ENCODE measurements at regions not wholly inside any gene's neighbourhood (a gene's known extent, or its start where the extent isn't known, plus 50 kb on each side); places are given as distances from the start of the nearest gene placed in this dataset.
A peak's percentile ranks its signal among the peaks of the same experiment; 100 is the strongest.

DNA sequence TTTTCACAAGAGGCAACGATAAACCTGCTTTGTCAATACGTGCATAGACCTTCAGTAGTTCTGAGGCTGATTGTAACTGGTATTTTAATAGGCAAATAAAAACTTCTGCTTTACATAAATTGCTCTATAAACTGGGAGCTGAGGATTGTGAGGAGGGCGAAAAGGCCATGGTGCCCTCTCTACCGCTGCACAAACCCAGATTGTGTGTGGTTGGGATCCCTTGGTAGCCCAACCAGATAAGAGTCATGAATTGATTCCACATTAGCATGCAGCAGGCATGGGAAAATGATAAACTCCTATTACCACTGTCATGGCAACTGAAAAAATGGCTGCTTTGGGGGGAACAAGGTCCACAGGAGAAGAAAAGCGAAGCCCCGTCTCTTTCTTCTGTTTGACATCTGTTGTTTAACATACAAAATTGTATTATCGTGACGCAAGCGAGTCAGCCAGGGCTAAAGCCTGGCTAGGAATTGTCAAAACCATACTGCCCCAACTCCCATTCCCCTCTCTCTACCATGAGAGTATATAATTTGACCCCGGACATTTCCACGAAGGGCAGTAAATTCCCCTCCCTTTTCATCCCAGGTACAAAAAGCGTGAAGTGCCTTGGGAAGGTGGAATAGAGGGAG lies 157.8 kb upstream of the SALL4 start:
- DNase-seq (ENCODE audit: low read depth in 1 of 2, low spot score in 1 of 2): no peak
- no peaks in the 10 kb centered on the region for H3K27me3 ChIP-seq
- no peaks in the 10 kb centered on the region for H3K4me1 ChIP-seq (ENCODE audit: low read depth)
- H3K4me3 ChIP-seq: no peak overlapping the region
- TF ChIP-seq CTCF (IDR thresholded peaks at IDR 0.05; ENCODE audit: low read depth, low read length): no peak
- H3K27ac ChIP-seq: no peak overlapping the region
- no peaks in the 10 kb centered on the region for H3K36me3 ChIP-seq
- no peaks in the 10 kb centered on the region for H3K9me3 ChIP-seq (ENCODE audit: low read depth)

GRCh38 chr20:51959066-51959542 lies 156.8 kb upstream of the SALL4 start:
- peak in 1 of 2 donors; percentile 55 for DNase-seq (ENCODE audit: low read depth in 1 of 2, low spot score in 1 of 2)
- H3K4me3 ChIP-seq: no peak overlapping the region
- no peaks in the 10 kb centered on the region for H3K36me3 ChIP-seq
- H3K27ac ChIP-seq: no peak overlapping the region
- H3K27me3 ChIP-seq: no peaks in the 10 kb centered on the region
- no peaks in the 10 kb centered on the region for H3K9me3 ChIP-seq (ENCODE audit: low read depth)
- no peak for TF ChIP-seq CTCF (IDR thresholded peaks at IDR 0.05; ENCODE audit: low read depth, low read length)
- H3K4me1 ChIP-seq (ENCODE audit: low read depth): no peaks in the 10 kb centered on the region

DNA sequence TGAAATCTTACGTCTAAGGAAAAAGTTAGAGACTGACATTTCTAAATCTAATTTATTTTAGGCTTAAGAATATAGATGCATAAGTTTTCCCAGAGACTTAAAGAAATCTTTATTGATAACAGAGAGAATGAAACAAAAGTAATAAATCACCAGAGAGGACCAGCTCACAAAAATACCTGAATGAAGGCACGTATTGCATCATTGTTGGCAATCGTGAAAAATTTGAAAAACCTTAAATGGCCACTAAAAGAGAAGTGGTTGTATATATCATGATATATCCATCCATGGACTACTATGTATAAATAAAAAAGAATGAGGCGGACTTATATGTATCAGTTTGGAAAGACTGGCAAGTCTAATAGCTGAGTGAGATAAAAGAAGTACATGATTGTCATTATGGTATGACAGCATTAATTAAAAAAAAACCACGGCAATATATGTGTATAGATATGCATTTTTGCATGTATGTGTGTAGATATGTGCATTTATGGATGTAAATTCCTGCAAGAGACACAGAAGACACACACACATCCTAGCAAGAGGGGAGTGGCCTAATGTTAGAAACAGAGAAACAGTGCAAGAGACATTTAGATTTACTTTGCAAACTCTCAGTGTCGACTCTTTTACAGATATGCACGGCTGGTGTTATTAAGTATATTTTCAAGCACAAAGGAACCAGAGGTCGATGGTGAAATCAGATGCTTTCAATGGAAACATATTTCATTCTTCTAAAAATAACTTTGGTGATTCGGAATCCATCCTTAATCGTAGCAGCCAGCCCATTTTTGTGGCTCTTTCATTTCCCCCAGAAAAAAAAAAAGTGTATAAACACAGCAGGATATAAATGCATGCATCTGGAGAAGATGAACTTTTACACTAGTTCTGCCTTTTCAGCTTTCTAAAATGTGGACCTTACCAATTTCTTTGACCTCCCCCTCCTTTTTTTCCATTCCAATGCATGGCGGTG lies 156.1 kb upstream of the SALL4 start:
- H3K36me3 ChIP-seq: no peaks in the 10 kb centered on the region
- DNase-seq (ENCODE audit: low read depth in 1 of 2, low spot score in 1 of 2): peak in 1 of 2 donors; percentile 55
- TF ChIP-seq CTCF (IDR thresholded peaks at IDR 0.05; ENCODE audit: low read depth, low read length): no peak
- H3K4me1 ChIP-seq (ENCODE audit: low read depth): no peaks in the 10 kb centered on the region
- H3K4me3 ChIP-seq: no peak overlapping the region
- no peaks in the 10 kb centered on the region for H3K27me3 ChIP-seq
- H3K9me3 ChIP-seq (ENCODE audit: low read depth): no peaks in the 10 kb centered on the region
- no peak overlapping the region for H3K27ac ChIP-seq

DNA sequence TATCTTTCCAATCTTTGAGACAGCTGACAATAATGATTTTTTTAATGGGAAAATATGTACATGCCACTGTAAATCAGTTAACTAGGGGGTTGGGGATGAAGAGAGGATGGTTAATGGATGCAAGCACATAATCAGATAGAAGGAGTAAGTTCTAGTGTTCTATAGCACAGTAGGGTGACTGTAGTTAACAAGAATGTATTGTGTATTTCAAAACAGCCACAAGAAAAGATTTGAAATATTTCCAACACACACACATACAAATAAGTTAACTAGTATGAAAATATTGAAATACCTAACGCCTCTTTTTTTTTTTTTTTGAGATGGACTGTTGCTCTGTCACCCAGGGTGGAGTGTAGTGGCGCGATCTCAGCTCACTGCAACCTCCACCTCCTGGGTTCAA lies 153.4 kb upstream of the SALL4 start:
- DNase-seq (ENCODE audit: low read depth in 1 of 2, low spot score in 1 of 2): peak in 1 of 2 donors; percentile 55
- H3K27ac ChIP-seq: no peak overlapping the region

More for the DNA sequence above, 153.4 kb upstream of the SALL4 start:
- no peaks in the 10 kb centered on the region for H3K4me1 ChIP-seq (ENCODE audit: low read depth)
- H3K4me3 ChIP-seq: no peak overlapping the region
- TF ChIP-seq CTCF (IDR thresholded peaks at IDR 0.05; ENCODE audit: low read depth, low read length): no peak
- H3K36me3 ChIP-seq: no peaks in the 10 kb centered on the region
- H3K9me3 ChIP-seq (ENCODE audit: low read depth): no peaks in the 10 kb centered on the region
- H3K27me3 ChIP-seq: no peaks in the 10 kb centered on the region

Measured in cardiac muscle cell (in vitro differentiated cells and primary cell).